ENCODE measurements at regions not wholly inside any gene's neighbourhood (a gene's known extent, or its start where the extent isn't known, plus 50 kb on each side); places are given as distances from the start of the nearest gene placed in this dataset.

DNA sequence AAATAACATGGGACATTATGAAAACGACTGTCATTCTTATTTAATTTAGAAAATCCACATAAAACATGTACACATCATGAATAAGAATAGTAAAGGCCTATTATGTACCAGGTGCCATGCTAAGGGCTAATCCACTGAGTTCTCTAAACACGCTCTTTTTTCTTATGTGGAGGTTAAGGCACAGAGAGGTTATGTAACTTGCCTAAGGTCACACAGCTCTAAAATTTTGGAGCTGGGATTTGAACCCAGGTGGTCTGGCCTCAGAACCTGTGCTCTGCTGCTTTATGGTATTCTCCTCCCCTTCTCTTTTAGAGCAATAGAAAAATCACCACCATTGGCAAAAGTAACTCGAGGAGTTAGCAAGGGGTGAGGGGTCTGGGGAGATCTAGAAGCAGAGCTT lies 156.9 kb upstream of the ZNF536 start:
- TF ChIP-seq, protein P1, sequence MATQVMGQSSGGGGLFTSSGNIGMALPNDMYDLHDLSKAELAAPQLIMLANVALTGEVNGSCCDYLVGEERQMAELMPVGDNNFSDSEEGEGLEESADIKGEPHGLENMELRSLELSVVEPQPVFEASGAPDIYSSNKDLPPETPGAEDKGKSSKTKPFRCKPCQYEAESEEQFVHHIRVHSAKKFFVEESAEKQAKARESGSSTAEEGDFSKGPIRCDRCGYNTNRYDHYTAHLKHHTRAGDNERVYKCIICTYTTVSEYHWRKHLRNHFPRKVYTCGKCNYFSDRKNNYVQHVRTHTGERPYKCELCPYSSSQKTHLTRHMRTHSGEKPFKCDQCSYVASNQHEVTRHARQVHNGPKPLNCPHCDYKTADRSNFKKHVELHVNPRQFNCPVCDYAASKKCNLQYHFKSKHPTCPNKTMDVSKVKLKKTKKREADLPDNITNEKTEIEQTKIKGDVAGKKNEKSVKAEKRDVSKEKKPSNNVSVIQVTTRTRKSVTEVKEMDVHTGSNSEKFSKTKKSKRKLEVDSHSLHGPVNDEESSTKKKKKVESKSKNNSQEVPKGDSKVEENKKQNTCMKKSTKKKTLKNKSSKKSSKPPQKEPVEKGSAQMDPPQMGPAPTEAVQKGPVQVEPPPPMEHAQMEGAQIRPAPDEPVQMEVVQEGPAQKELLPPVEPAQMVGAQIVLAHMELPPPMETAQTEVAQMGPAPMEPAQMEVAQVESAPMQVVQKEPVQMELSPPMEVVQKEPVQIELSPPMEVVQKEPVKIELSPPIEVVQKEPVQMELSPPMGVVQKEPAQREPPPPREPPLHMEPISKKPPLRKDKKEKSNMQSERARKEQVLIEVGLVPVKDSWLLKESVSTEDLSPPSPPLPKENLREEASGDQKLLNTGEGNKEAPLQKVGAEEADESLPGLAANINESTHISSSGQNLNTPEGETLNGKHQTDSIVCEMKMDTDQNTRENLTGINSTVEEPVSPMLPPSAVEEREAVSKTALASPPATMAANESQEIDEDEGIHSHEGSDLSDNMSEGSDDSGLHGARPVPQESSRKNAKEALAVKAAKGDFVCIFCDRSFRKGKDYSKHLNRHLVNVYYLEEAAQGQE (IDR thresholded peaks at IDR 0.05): no peak
- no peak for TF ChIP-seq JUND (IDR thresholded peaks at IDR 0.05)
- TF ChIP-seq, protein P2, sequence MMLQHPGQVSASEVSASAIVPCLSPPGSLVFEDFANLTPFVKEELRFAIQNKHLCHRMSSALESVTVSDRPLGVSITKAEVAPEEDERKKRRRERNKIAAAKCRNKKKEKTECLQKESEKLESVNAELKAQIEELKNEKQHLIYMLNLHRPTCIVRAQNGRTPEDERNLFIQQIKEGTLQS (IDR thresholded peaks at IDR 0.05): no peak
- no peak for TF ChIP-seq GABPA (IDR thresholded peaks at IDR 0.05 in 1 of 2, conservative IDR thresholded peaks at IDR 0.05 in 1 of 2)
- TF ChIP-seq RAD21 (IDR thresholded peaks at IDR 0.05): no peak
- TF ChIP-seq, protein P3, sequence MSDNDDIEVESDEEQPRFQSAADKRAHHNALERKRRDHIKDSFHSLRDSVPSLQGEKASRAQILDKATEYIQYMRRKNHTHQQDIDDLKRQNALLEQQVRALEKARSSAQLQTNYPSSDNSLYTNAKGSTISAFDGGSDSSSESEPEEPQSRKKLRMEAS (IDR thresholded peaks at IDR 0.05): no peak
- TF ChIP-seq SP1 (IDR thresholded peaks at IDR 0.05): no peak
- TF ChIP-seq FOXA1 (IDR thresholded peaks at IDR 0.05): no peak
- TF ChIP-seq YY1 (IDR thresholded peaks at IDR 0.05): no peak
- no peak for TF ChIP-seq HNF4A (conservative IDR thresholded peaks at IDR 0.05)
- TF ChIP-seq RXRA (IDR thresholded peaks at IDR 0.05): no peak
- no peak for DNase-seq (ENCODE audit: low spot score)
- no peak overlapping the region for H3K9ac ChIP-seq (ENCODE audit: low read depth in 1 of 2, low read length in 2 of 2)
- no peaks in the 10 kb centered on the region for H3K4me1 ChIP-seq (ENCODE audit: control insufficient read depth in 4 of 4, insufficient read depth in 4 of 4, low read length in 3 of 4)
- peaks cover 0 to 2% (median 0%) of the 10 kb centered on the region in 4 donors for H3K27me3 ChIP-seq (ENCODE audit: control insufficient read depth in 4 of 4, insufficient read depth in 4 of 4, low read length in 3 of 4)
- no peaks in the 10 kb centered on the region for H3K36me3 ChIP-seq (ENCODE audit: control insufficient read depth in 4 of 4, insufficient read depth in 3 of 4, low read depth in 1 of 4, low read length in 3 of 4)
- H3K27ac ChIP-seq (ENCODE audit: low read depth in 1 of 2, low read length in 2 of 2): no peak overlapping the region
- no peak overlapping the region for H3K4me3 ChIP-seq (ENCODE audit: low read depth in 1 of 3, low read length in 3 of 3)
- peaks cover 0 to 3% (median 0%) of the 10 kb centered on the region in 4 donors for H3K9me3 ChIP-seq (ENCODE audit: control insufficient read depth in 4 of 4, low read length in 3 of 4)
- 74% methylated on average over 3 of the region's 3 CpGs for WGBS

DNA sequence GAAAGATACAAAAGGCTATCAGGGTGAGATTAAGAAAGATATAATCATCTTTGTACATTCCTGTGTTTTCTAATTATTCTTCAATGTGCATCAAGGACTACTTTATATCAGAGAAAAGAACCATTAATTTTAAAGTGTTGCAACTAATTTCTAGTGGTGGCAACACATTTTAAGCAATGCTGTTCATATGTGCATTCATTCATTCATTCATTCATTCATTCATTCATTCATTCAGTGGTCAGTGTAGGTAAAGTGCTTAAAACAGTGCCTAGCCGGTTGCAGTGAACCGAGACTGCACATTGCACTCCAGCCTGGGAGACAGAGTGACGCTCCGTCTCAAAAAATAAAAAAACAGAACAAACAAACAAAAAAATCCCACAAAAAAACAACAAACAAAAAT lies 155.7 kb upstream of the ZNF536 start:
- DNase-seq (ENCODE audit: low spot score): no peak
- Histone ChIP-seq H3K4me3 (ENCODE audit: low read depth in 1 of 3, low read length in 3 of 3) (no peak overlapping the region), H3K9me3 (ENCODE audit: control insufficient read depth in 4 of 4, low read length in 3 of 4) (peaks cover 0 to 3% (median 0%) of the 10 kb centered on the region in 4 donors), H3K9ac (ENCODE audit: low read depth in 1 of 2, low read length in 2 of 2) (no peak overlapping the region), H3K36me3 (ENCODE audit: control insufficient read depth in 4 of 4, insufficient read depth in 3 of 4, low read depth in 1 of 4, low read length in 3 of 4) (no peaks in the 10 kb centered on the region), H3K4me1 (ENCODE audit: control insufficient read depth in 4 of 4, insufficient read depth in 4 of 4, low read length in 3 of 4) (no peaks in the 10 kb centered on the region), H3K27ac (ENCODE audit: low read depth in 1 of 2, low read length in 2 of 2) (no peak overlapping the region), H3K27me3 (ENCODE audit: control insufficient read depth in 4 of 4, insufficient read depth in 4 of 4, low read length in 3 of 4) (peaks cover 0 to 7% (median 2%) of the 10 kb centered on the region in 4 donors)
- TF ChIP-seq, protein P4, sequence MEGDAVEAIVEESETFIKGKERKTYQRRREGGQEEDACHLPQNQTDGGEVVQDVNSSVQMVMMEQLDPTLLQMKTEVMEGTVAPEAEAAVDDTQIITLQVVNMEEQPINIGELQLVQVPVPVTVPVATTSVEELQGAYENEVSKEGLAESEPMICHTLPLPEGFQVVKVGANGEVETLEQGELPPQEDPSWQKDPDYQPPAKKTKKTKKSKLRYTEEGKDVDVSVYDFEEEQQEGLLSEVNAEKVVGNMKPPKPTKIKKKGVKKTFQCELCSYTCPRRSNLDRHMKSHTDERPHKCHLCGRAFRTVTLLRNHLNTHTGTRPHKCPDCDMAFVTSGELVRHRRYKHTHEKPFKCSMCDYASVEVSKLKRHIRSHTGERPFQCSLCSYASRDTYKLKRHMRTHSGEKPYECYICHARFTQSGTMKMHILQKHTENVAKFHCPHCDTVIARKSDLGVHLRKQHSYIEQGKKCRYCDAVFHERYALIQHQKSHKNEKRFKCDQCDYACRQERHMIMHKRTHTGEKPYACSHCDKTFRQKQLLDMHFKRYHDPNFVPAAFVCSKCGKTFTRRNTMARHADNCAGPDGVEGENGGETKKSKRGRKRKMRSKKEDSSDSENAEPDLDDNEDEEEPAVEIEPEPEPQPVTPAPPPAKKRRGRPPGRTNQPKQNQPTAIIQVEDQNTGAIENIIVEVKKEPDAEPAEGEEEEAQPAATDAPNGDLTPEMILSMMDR (IDR thresholded peaks at IDR 0.05; ENCODE audit: low read depth, low read length, missing input control): no peak
- TF ChIP-seq JUND (IDR thresholded peaks at IDR 0.05) (no peak), YY1 (IDR thresholded peaks at IDR 0.05) (no peak), NR2F2 (IDR thresholded peaks at IDR 0.05) (no peak), HNF4G (IDR thresholded peaks at IDR 0.05) (no peak), FOXA1 (IDR thresholded peaks at IDR 0.05) (no peak), SP1 (IDR thresholded peaks at IDR 0.05) (no peak), RAD21 (IDR thresholded peaks at IDR 0.05) (no peak), RXRA (IDR thresholded peaks at IDR 0.05) (no peak), FOXA2 (IDR thresholded peaks at IDR 0.05) (no peak), EGR1 (IDR thresholded peaks at IDR 0.05; ENCODE audit: low read depth in 2 of 2) (no peak), HNF4A (conservative IDR thresholded peaks at IDR 0.05) (no peak)
- TF ChIP-seq, protein P3 (IDR thresholded peaks at IDR 0.05): no peak
- TF ChIP-seq, protein P1 (IDR thresholded peaks at IDR 0.05): no peak
- TF ChIP-seq, protein P2 (IDR thresholded peaks at IDR 0.05): no peak
- TF ChIP-seq, protein P5, sequence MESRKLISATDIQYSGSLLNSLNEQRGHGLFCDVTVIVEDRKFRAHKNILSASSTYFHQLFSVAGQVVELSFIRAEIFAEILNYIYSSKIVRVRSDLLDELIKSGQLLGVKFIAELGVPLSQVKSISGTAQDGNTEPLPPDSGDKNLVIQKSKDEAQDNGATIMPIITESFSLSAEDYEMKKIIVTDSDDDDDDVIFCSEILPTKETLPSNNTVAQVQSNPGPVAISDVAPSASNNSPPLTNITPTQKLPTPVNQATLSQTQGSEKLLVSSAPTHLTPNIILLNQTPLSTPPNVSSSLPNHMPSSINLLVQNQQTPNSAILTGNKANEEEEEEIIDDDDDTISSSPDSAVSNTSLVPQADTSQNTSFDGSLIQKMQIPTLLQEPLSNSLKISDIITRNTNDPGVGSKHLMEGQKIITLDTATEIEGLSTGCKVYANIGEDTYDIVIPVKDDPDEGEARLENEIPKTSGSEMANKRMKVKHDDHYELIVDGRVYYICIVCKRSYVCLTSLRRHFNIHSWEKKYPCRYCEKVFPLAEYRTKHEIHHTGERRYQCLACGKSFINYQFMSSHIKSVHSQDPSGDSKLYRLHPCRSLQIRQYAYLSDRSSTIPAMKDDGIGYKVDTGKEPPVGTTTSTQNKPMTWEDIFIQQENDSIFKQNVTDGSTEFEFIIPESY (IDR thresholded peaks at IDR 0.05): no peak
- WGBS: 89% methylated on average over 4 of the region's 4 CpGs

Data from liver (tissue), 8 donors.